Esophagus squamous epithelium (tissue), 4 donors: ENCODE measurements at regions not wholly inside any gene's neighbourhood (a gene's known extent, or its start where the extent isn't known, plus 50 kb on each side); places are given as distances from the start of the nearest gene placed in this dataset.

Experiments used
- POLR2A ChIP-seq, 4 donors: fragments of 450-650 bp; IDR thresholded peaks; one replicate each; pipeline ENCODE4 v1.6.1; 2017; ENCODE audit warnings: antibody characterized with exemption in 4 of 4, mild to moderate bottlenecking in 4 of 4, moderate library complexity in 3 of 4
- TF ChIP-seq, protein P1 (sequence below), 6 experiments: fragments of 450-650 bp in 4 of 6; fragments of 200-600 bp in 2 of 6; sonication (generic) in 2 of 6; IDR thresholded peaks; one replicate each; pipeline ENCODE4 v1.5.1; 2016 to 2019; ENCODE audit warnings: antibody characterized with exemption in 6 of 6, mild to moderate bottlenecking in 4 of 6, moderate library complexity in 4 of 6

DNA sequence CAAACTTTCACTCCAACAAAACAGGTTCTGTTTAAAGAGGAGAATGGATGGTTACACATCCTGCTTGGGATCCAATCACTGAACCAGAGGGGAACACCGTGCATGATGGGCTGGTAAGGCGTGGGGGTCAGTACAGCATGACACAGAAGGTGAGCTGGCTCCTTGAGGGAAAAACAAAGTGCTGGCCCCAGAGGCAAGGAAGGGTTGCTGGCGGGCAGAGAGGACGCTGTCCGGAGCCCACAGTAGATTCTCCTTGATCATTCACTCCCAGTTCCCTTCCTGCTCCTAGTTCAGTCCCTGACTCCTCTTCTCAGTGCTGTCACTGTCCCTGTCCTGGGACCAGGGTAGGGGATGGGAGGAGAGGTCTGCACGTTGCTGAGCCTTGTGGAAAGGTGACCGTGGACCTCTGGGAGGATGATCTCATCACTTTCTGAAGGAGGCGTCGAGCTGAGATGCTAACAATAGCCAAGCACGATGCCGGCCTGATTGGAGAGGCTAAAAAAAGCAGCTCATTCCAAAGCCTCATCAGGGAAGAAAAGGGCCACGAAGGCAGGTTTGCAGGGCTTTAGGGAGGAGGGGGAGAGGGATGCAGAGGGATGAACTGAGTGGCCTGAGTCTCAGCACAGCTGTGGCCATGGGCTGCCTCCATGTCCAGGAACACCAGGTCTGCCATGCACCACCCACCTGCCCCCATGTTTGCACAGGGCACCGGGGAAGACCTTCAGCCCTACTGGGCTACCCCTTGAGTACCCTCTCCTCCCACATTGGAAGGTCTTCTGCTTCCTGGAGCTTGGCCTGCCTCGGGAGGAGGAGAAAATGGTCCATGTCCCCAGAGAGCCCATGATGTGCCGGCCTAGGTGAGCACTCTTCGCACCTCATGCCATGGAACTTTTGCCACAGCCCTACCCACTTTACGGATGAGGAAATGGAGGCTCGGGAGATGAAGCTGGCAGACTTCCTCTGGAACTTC, 72.7 kb upstream of the RTL6 start:
- no peak for TF ChIP-seq POLR2A (IDR thresholded peaks at IDR 0.05)
- TF ChIP-seq, protein P1, sequence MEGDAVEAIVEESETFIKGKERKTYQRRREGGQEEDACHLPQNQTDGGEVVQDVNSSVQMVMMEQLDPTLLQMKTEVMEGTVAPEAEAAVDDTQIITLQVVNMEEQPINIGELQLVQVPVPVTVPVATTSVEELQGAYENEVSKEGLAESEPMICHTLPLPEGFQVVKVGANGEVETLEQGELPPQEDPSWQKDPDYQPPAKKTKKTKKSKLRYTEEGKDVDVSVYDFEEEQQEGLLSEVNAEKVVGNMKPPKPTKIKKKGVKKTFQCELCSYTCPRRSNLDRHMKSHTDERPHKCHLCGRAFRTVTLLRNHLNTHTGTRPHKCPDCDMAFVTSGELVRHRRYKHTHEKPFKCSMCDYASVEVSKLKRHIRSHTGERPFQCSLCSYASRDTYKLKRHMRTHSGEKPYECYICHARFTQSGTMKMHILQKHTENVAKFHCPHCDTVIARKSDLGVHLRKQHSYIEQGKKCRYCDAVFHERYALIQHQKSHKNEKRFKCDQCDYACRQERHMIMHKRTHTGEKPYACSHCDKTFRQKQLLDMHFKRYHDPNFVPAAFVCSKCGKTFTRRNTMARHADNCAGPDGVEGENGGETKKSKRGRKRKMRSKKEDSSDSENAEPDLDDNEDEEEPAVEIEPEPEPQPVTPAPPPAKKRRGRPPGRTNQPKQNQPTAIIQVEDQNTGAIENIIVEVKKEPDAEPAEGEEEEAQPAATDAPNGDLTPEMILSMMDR (IDR thresholded peaks at IDR 0.05) = no peak
